Forelimb muscle (tissue), 1 donor: ENCODE measurements at regions not wholly inside any gene's neighbourhood (a gene's known extent, or its start where the extent isn't known, plus 50 kb on each side); places are given as distances from the start of the nearest gene placed in this dataset.
"Not testable (repeated sequence)": the region's sequence is repeated elsewhere in the genome, so short reads cannot be mapped to it uniquely, and the experiment has no call there.

Experiments
- DNase-seq: peaks from one replicate; pipeline ENCODE4 v3.0.0-alpha.2; 2013; ENCODE audit warnings: low read depth

GRCh38 chr2:185255566-185255965 is 483.0 kb upstream of the FSIP2 start:
- no peak for DNase-seq

GRCh38 chr2:185265747-185266146 is 472.9 kb upstream of the FSIP2 start:
- no peak for DNase-seq

GRCh38 chr2:185268651-185269050 is 470.0 kb upstream of the FSIP2 start:
- no peak for DNase-seq

GRCh38 chr2:185274718-185275484 is 463.7 kb upstream of the FSIP2 start:
- DNase-seq = no peak

- not testable (repeated sequence) for DNase-seq
These were observed 462.6 kb upstream of the FSIP2 start for GRCh38 chr2:185275979-185276378.

GRCh38 chr2:185278761-185279160 is 459.8 kb upstream of the FSIP2 start:
- DNase-seq = no peak

- DNase-seq = no peak
These were observed 458.6 kb upstream of the FSIP2 start for GRCh38 chr2:185279999-185280398.

- no peak for DNase-seq
These were observed 453.9 kb upstream of the FSIP2 start for GRCh38 chr2:185284696-185285095.

GRCh38 chr2:185290012-185290411 is 448.6 kb upstream of the FSIP2 start:
- not testable (repeated sequence) for DNase-seq

GRCh38 chr2:185291035-185291647 is 447.5 kb upstream of the FSIP2 start:
- peak; percentile 11 for DNase-seq

- no peak for DNase-seq
These were observed 438.7 kb upstream of the FSIP2 start for GRCh38 chr2:185299867-185300266.

- no peak for DNase-seq
These were observed 432.5 kb upstream of the FSIP2 start for GRCh38 chr2:185306119-185306518.

GRCh38 chr2:185316383-185316782 is 422.2 kb upstream of the FSIP2 start:
- no peak for DNase-seq

- DNase-seq = no peak
These were observed 420.3 kb upstream of the FSIP2 start for GRCh38 chr2:185318271-185318724.

GRCh38 chr2:185335879-185336278 is 402.7 kb upstream of the FSIP2 start:
- no peak for DNase-seq

GRCh38 chr2:185337033-185337432 is 401.6 kb upstream of the FSIP2 start:
- no peak for DNase-seq

- no peak for DNase-seq
These were observed 400.5 kb upstream of the FSIP2 start for GRCh38 chr2:185338104-185338503.

GRCh38 chr2:185347445-185347844 is 391.2 kb upstream of the FSIP2 start:
- DNase-seq = no peak

- no peak for DNase-seq
These were observed 377.8 kb upstream of the FSIP2 start for GRCh38 chr2:185360776-185361175.

GRCh38 chr2:185372188-185372587 is 366.4 kb upstream of the FSIP2 start:
- no peak for DNase-seq

GRCh38 chr2:185373229-185373628 is 365.4 kb upstream of the FSIP2 start:
- DNase-seq = no peak

- DNase-seq = no peak
These were observed 363.7 kb upstream of the FSIP2 start for GRCh38 chr2:185374878-185375277.

- no peak for DNase-seq
These were observed 362.9 kb upstream of the FSIP2 start for GRCh38 chr2:185375731-185376130.
